Epithelial cell of proximal tubule (primary cell): ENCODE measurements at regions not wholly inside any gene's neighbourhood (a gene's known extent, or its start where the extent isn't known, plus 50 kb on each side); places are given as distances from the start of the nearest gene placed in this dataset.

Experiments used
- DNase-seq: peaks from one replicate; pipeline ENCODE4 v3.0.0-alpha.2; 2011; ENCODE audit warnings: low read depth
- H3K4me3 ChIP-seq: 2 replicates; pipeline ENCODE4 v1.5.1; 2011; ENCODE audit warnings: low read depth, mild to moderate bottlenecking, low read length
- TF ChIP-seq, protein P1 (sequence below): conservative IDR thresholded peaks from 2 replicates; pipeline ENCODE4 v1.5.1; 2012; ENCODE audit warnings: low read depth, mild to moderate bottlenecking, low read length

- TF ChIP-seq, protein P1, sequence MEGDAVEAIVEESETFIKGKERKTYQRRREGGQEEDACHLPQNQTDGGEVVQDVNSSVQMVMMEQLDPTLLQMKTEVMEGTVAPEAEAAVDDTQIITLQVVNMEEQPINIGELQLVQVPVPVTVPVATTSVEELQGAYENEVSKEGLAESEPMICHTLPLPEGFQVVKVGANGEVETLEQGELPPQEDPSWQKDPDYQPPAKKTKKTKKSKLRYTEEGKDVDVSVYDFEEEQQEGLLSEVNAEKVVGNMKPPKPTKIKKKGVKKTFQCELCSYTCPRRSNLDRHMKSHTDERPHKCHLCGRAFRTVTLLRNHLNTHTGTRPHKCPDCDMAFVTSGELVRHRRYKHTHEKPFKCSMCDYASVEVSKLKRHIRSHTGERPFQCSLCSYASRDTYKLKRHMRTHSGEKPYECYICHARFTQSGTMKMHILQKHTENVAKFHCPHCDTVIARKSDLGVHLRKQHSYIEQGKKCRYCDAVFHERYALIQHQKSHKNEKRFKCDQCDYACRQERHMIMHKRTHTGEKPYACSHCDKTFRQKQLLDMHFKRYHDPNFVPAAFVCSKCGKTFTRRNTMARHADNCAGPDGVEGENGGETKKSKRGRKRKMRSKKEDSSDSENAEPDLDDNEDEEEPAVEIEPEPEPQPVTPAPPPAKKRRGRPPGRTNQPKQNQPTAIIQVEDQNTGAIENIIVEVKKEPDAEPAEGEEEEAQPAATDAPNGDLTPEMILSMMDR: no peak
- no peak overlapping the region for H3K4me3 ChIP-seq
- DNase-seq: no peak
Measured at GRCh38 chr9:92171822-92172221, 56.6 kb upstream of the SPTLC1 start.

- H3K4me3 ChIP-seq: no peak overlapping the region
- TF ChIP-seq, protein P1: no peak
- DNase-seq: no peak
Measured at GRCh38 chr9:92171281-92171680, 56.1 kb upstream of the SPTLC1 start.

GRCh38 chr9:92170848-92171247, 55.6 kb upstream of the SPTLC1 start:
- DNase-seq: no peak
- TF ChIP-seq, protein P1: no peak
- H3K4me3 ChIP-seq: no peak overlapping the region

- no peak overlapping the region for H3K4me3 ChIP-seq
- no peak for DNase-seq
- TF ChIP-seq, protein P1: no peak
Measured at GRCh38 chr9:92165484-92165883, 50.3 kb upstream of the SPTLC1 start.
